MV-4-11 (cell line): ENCODE measurements at regions not wholly inside any gene's neighbourhood (a gene's known extent, or its start where the extent isn't known, plus 50 kb on each side); places are given as distances from the start of the nearest gene placed in this dataset.
"Not testable (repeated sequence)": the region's sequence is repeated elsewhere in the genome, so short reads cannot be mapped to it uniquely, and the experiment has no call there.

Experiments
- DNase-seq: peaks from one replicate; lab custom pipeline; 2025; lab: John Stamatoyannopoulos, UW

GRCh38 chr13:52565324-52565723 is 76.9 kb upstream of the HNRNPA1L2 start:
- DNase-seq = not testable (repeated sequence)

- not testable (repeated sequence) for DNase-seq
Measured at GRCh38 chr13:52569904-52570602, 72.2 kb upstream of the HNRNPA1L2 start.

- not testable (repeated sequence) for DNase-seq
Measured at GRCh38 chr13:52571163-52571562, 71.1 kb upstream of the HNRNPA1L2 start.

GRCh38 chr13:52582962-52583361 is 59.3 kb upstream of the HNRNPA1L2 start:
- peak; percentile 2 for DNase-seq
